Gastroesophageal sphincter (tissue), 4 donors: ENCODE measurements at regions not wholly inside any gene's neighbourhood (a gene's known extent, or its start where the extent isn't known, plus 50 kb on each side); places are given as distances from the start of the nearest gene placed in this dataset.

Experiments
- ATAC-seq: fragments of 150-250 bp; one replicate; pipeline ENCODE4 v1.9.1; 2016; ENCODE audit warnings: mild to moderate bottlenecking, moderate library complexity
- H3K27ac ChIP-seq, 4 donors: fragments of 200-600 bp; sonication (generic) in 3 of 4; 1 replicate in 3 of 4; 2 replicates in 1 of 4; pipeline ENCODE4 v1.5.1; 2016 to 2019
- H3K27me3 ChIP-seq: fragments of 200-600 bp; sonication (generic); one replicate; pipeline ENCODE4 v1.5.1; 2019
- H3K36me3 ChIP-seq, 2 donors: fragments of 200-600 bp; sonication (generic); one replicate each; pipeline ENCODE4 v1.5.1; 2019; ENCODE audit warnings: control low read depth in 1 of 2
- H3K4me1 ChIP-seq, 3 donors: fragments of 200-600 bp; sonication (generic); 1 replicate in 2 of 3; 2 replicates in 1 of 3; pipeline ENCODE4 v1.5.1; 2016 to 2019; ENCODE audit warnings: control low read depth in 2 of 3
- H3K4me3 ChIP-seq, 2 donors: fragments of 200-600 bp; sonication (generic); one replicate each; pipeline ENCODE4 v1.5.1; 2019; ENCODE audit warnings: mild to moderate bottlenecking in 1 of 2, moderate library complexity in 1 of 2
- H3K9me3 ChIP-seq, 3 donors: fragments of 200-600 bp; sonication (generic); one replicate each; pipeline ENCODE4 v1.5.1; 2017 to 2019; ENCODE audit warnings: control low read depth in 2 of 3
- EP300 ChIP-seq: sonication (generic); formaldehyde crosslinking; IDR thresholded peaks from one replicate; pipeline ENCODE4 v1.6.1; 2017; ENCODE audit warnings: antibody characterized with exemption, mild to moderate bottlenecking
- POLR2A ChIP-seq, 2 donors: fragments of 450-650 bp; IDR thresholded peaks; one replicate each; pipeline ENCODE4 v1.6.1; 2017; ENCODE audit warnings: antibody characterized with exemption in 2 of 2, mild to moderate bottlenecking in 2 of 2, moderate library complexity in 1 of 2
- POLR2AphosphoS5 ChIP-seq: sonication (generic); formaldehyde crosslinking; IDR thresholded peaks from one replicate; pipeline ENCODE4 v1.6.1; 2017; ENCODE audit warnings: antibody characterized with exemption
- WGBS, 2 donors: methylation state at CpG; one replicate each; pipeline ENCODE4 v1.1.5; 2018; ENCODE audit warnings: low coverage in 1 of 2; 5-methylcytosine and 5-hydroxymethylcytosine counted together
- TF ChIP-seq, protein P1 (sequence below), 4 experiments: fragments of 200-600 bp in 2 of 4; fragments of 450-650 bp in 2 of 4; sonication (generic) in 1 of 4; IDR thresholded peaks; one replicate each; pipeline ENCODE4 v1.5.1; 2017 to 2019; ENCODE audit warnings: antibody characterized with exemption in 4 of 4, mild to moderate bottlenecking in 2 of 4, moderate library complexity in 2 of 4

GRCh38 chr18:78860117-78860516 lies 119.5 kb upstream of the SALL3 start:
- WGBS, 2 donors = 43% methylated on average over 5 of the region's 11 CpGs; no CpG with 5 or more reads in 1 of the 2 donors
- ATAC-seq = no peak
- H3K27me3 ChIP-seq = peaks cover 71% of the 10 kb centered on the region
- no peaks in the 10 kb centered on the region for H3K36me3 ChIP-seq
- H3K4me1 ChIP-seq = no peaks in the 10 kb centered on the region
- H3K9me3 ChIP-seq = no peaks in the 10 kb centered on the region
- no peak overlapping the region for H3K27ac ChIP-seq
- TF ChIP-seq, protein P1, sequence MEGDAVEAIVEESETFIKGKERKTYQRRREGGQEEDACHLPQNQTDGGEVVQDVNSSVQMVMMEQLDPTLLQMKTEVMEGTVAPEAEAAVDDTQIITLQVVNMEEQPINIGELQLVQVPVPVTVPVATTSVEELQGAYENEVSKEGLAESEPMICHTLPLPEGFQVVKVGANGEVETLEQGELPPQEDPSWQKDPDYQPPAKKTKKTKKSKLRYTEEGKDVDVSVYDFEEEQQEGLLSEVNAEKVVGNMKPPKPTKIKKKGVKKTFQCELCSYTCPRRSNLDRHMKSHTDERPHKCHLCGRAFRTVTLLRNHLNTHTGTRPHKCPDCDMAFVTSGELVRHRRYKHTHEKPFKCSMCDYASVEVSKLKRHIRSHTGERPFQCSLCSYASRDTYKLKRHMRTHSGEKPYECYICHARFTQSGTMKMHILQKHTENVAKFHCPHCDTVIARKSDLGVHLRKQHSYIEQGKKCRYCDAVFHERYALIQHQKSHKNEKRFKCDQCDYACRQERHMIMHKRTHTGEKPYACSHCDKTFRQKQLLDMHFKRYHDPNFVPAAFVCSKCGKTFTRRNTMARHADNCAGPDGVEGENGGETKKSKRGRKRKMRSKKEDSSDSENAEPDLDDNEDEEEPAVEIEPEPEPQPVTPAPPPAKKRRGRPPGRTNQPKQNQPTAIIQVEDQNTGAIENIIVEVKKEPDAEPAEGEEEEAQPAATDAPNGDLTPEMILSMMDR (IDR thresholded peaks at IDR 0.05) = no peak
- TF ChIP-seq POLR2AphosphoS5 (no peak), POLR2A (IDR thresholded peaks at IDR 0.05) (no peak), EP300 (no peak)
- no peak overlapping the region for H3K4me3 ChIP-seq

GRCh38 chr18:78861116-78861515 lies 118.5 kb upstream of the SALL3 start:
- TF ChIP-seq EP300 (no peak), POLR2AphosphoS5 (no peak), POLR2A (IDR thresholded peaks at IDR 0.05) (no peak)
- TF ChIP-seq, protein P1 (IDR thresholded peaks at IDR 0.05) = no peak
- H3K9me3 ChIP-seq = no peaks in the 10 kb centered on the region
- peaks cover 72% of the 10 kb centered on the region for H3K27me3 ChIP-seq
- H3K4me1 ChIP-seq = no peaks in the 10 kb centered on the region
- H3K36me3 ChIP-seq = no peaks in the 10 kb centered on the region
- H3K27ac ChIP-seq = no peak overlapping the region
- no peak overlapping the region for H3K4me3 ChIP-seq
- 37 to 38% methylated on average over 10 to 11 of the region's 11 CpGs for WGBS, 2 donors
- no peak for ATAC-seq

DNA sequence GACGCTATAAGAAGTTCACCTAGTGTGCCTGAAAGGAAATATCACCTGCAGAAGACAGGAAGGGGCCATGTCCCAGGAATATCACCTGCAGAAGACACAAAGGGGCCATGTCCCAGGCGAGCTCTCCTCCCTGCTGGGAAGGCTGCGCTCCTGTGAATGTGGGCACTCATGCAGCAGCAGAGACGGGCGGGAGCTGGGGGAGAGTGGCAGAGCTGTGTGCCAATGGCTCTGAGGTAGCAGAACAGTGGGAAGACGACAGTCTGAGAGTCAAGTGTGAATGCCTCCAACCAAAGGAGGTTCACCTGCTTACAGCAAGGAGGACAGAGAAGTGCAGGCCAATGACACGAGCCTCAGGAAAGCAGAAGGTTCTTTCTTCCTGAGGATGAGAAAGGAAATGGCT lies 117.9 kb upstream of the SALL3 start:
- no peak overlapping the region for H3K27ac ChIP-seq
- no peaks in the 10 kb centered on the region for H3K9me3 ChIP-seq
- ATAC-seq = no peak
- TF ChIP-seq EP300 = no peak
- TF ChIP-seq, protein P1 (IDR thresholded peaks at IDR 0.05) = no peak
- TF ChIP-seq POLR2A (IDR thresholded peaks at IDR 0.05) = no peak
- no peak for TF ChIP-seq POLR2AphosphoS5
- no peaks in the 10 kb centered on the region for H3K36me3 ChIP-seq
- peaks cover 66% of the 10 kb centered on the region for H3K27me3 ChIP-seq
- no peak overlapping the region for H3K4me3 ChIP-seq
- WGBS, 2 donors = 59 to 70% methylated on average over 3 to 7 of the region's 7 CpGs
- H3K4me1 ChIP-seq = no peaks in the 10 kb centered on the region

- WGBS, 2 donors = 82% methylated on average over 6 of the region's 9 CpGs; no CpG with 5 or more reads in 1 of the 2 donors
- no peak overlapping the region for H3K27ac ChIP-seq
- H3K36me3 ChIP-seq = no peaks in the 10 kb centered on the region
- peaks cover 64% of the 10 kb centered on the region for H3K27me3 ChIP-seq
- ATAC-seq = no peak
- no peak overlapping the region for H3K4me3 ChIP-seq
- no peaks in the 10 kb centered on the region for H3K4me1 ChIP-seq
- H3K9me3 ChIP-seq = no peaks in the 10 kb centered on the region
- TF ChIP-seq EP300 (no peak), POLR2A (IDR thresholded peaks at IDR 0.05) (no peak), POLR2AphosphoS5 (no peak)
- TF ChIP-seq, protein P1 (IDR thresholded peaks at IDR 0.05) = no peak
Observed at GRCh38 chr18:78862395-78862794, 117.2 kb upstream of the SALL3 start.

DNA sequence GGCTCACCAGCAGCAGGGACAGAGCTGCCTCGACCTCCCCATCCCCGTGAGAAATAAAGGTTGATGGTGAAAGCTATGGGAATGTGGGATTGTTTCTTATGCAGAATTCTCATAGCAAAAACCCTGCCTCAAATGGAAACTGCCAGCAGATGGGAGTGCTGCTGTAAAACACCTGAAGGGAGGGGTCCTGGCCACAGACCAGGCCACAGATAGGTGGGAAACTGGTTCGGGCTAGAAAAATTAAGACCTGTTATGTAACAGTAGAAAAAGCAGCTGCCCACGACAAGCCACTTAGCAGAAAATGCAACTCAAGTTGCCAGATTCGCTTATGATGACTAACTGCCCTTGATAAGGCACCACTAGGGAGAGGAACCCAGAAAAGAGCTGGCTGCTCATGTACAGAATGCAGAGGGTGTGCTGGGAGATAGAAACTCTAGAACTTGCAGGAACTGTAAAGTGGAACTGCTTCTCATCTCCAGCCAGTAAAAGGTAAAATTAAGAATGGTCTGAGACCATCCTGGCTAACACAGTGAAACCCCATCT lies 114.5 kb upstream of the SALL3 start:
- TF ChIP-seq, protein P1 (IDR thresholded peaks at IDR 0.05) = no peak
- Histone ChIP-seq H3K27ac (no peak overlapping the region), H3K9me3 (no peaks in the 10 kb centered on the region), H3K36me3 (no peaks in the 10 kb centered on the region), H3K4me3 (no peak overlapping the region), H3K4me1 (no peaks in the 10 kb centered on the region), H3K27me3 (peaks cover 44% of the 10 kb centered on the region)
- no peak for ATAC-seq
- 52 to 80% methylated on average over 1 to 5 of the region's 5 CpGs for WGBS, 2 donors
